Mesodermal cell (in vitro differentiated cells): ENCODE measurements at regions not wholly inside any gene's neighbourhood (a gene's known extent, or its start where the extent isn't known, plus 50 kb on each side); places are given as distances from the start of the nearest gene placed in this dataset.

Experiments used
- H3K27ac ChIP-seq: 2 replicates; pipeline ENCODE4 v1.7.0; 2013; ENCODE audit warnings: mild to moderate bottlenecking, low read depth, low read length, moderate library complexity; ENCODE audit not compliant: severe bottlenecking
- H3K36me3 ChIP-seq: 2 replicates; pipeline ENCODE4 v1.7.1; 2013; ENCODE audit warnings: mild to moderate bottlenecking, low read length, moderate library complexity; ENCODE audit not compliant: control insufficient read depth, insufficient read depth
- H3K4me1 ChIP-seq: one replicate; pipeline ENCODE4 v1.7.1; 2013; ENCODE audit warnings: mild to moderate bottlenecking, low read length; ENCODE audit not compliant: insufficient read depth, control insufficient read depth, poor library complexity, severe bottlenecking
- H3K4me3 ChIP-seq: 2 replicates; pipeline ENCODE4 v1.7.0; 2013; ENCODE audit warnings: low read length, control low read depth, mild to moderate bottlenecking; ENCODE audit not compliant: insufficient read depth, poor library complexity, severe bottlenecking; ENCODE audit errors: extremely low read depth
- H3K9me3 ChIP-seq: 2 replicates; pipeline ENCODE4 v1.7.1; 2013; ENCODE audit warnings: mild to moderate bottlenecking, low read length, moderate library complexity; ENCODE audit not compliant: control insufficient read depth
- WGBS, 2 experiments: methylation state at CpG; one replicate each; pipeline ENCODE4 v1.1.5; 2013; ENCODE audit warnings: missing lambda C conversion rate in 2 of 2; ENCODE audit not compliant: insufficient coverage in 2 of 2; 5-methylcytosine and 5-hydroxymethylcytosine counted together

DNA sequence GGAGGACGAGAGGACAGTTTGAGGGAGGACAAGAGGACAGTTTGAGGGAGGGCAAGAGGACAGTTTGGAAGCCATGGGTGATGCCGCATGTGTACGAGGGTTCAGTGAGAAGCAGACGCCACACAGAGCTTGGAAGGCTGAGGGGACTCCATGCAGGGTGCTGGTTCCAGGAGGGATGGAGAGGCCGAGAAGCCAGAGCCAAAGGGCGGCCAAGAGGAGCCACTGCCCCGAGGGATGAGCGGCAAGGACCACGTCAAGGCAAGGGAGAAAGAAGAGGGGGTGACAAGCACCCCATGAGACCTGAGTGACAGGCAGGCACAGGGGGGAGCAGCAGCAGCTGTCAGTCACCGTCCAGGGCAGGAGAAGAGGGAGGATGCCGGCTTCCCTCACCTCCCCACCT, 385.7 kb upstream of the MYT1L start:
- no peaks in the 10 kb centered on the region for H3K9me3 ChIP-seq
- H3K4me1 ChIP-seq: no peaks in the 10 kb centered on the region
- no peaks in the 10 kb centered on the region for H3K36me3 ChIP-seq
- 88 to 89% methylated on average over 9 to 10 of the region's 11 CpGs for WGBS, 2 experiments
- no peak overlapping the region for H3K27ac ChIP-seq
- H3K4me3 ChIP-seq: no peak overlapping the region

GRCh38 chr2:2715036-2715818, 384.2 kb upstream of the MYT1L start:
- H3K4me3 ChIP-seq: no peak overlapping the region
- no peaks in the 10 kb centered on the region for H3K36me3 ChIP-seq
- no peaks in the 10 kb centered on the region for H3K9me3 ChIP-seq
- WGBS, 2 experiments: 82 to 88% methylated on average over 13 to 15 of the region's 18 CpGs
- no peaks in the 10 kb centered on the region for H3K4me1 ChIP-seq
- no peak overlapping the region for H3K27ac ChIP-seq

DNA sequence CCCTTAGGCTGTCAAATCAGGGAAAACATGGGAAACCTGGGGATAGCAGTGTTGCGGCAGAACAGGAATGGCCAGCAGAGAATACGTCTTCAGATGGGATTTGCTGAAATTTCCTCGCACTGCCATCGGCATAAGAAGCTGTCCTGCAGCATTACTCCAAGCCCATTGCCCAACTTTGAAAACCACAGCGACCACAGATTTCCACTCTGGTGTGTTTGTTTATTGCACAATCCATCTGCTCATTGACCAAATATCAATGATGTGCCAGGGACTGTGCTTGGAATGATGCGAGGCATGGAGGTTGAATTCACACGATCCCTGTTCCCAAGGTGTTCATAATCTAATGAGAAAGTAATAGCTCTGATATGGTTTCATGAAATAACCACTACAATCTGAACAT, 383.3 kb upstream of the MYT1L start:
- Histone ChIP-seq H3K27ac (no peak overlapping the region), H3K36me3 (no peaks in the 10 kb centered on the region), H3K4me1 (no peaks in the 10 kb centered on the region), H3K4me3 (no peak overlapping the region), H3K9me3 (no peaks in the 10 kb centered on the region)
- WGBS, 2 experiments: 85 to 89% methylated on average over 5 to 6 of the region's 7 CpGs

GRCh38 chr2:2709431-2709770, 378.3 kb upstream of the MYT1L start:
- H3K4me3 ChIP-seq: no peak overlapping the region
- H3K9me3 ChIP-seq: no peaks in the 10 kb centered on the region
- 92 to 93% methylated on average over 11 of the region's 12 CpGs for WGBS, 2 experiments
- H3K27ac ChIP-seq: no peak overlapping the region
- no peaks in the 10 kb centered on the region for H3K36me3 ChIP-seq
- no peaks in the 10 kb centered on the region for H3K4me1 ChIP-seq

GRCh38 chr2:2708575-2709430, 377.7 kb upstream of the MYT1L start:
- 84 to 92% methylated on average over 29 to 34 of the region's 37 CpGs for WGBS, 2 experiments
- no peaks in the 10 kb centered on the region for H3K36me3 ChIP-seq
- no peak overlapping the region for H3K4me3 ChIP-seq
- H3K9me3 ChIP-seq: no peaks in the 10 kb centered on the region
- H3K27ac ChIP-seq: no peak overlapping the region
- no peaks in the 10 kb centered on the region for H3K4me1 ChIP-seq

- Histone ChIP-seq H3K27ac (no peak overlapping the region), H3K4me1 (no peaks in the 10 kb centered on the region), H3K4me3 (no peak overlapping the region), H3K36me3 (no peaks in the 10 kb centered on the region), H3K9me3 (no peaks in the 10 kb centered on the region)
- WGBS, 2 experiments: 79 to 80% methylated on average over 14 to 19 of the region's 19 CpGs
Observed at GRCh38 chr2:2707206-2707991, 376.3 kb upstream of the MYT1L start.

GRCh38 chr2:2706306-2706705, 375.2 kb upstream of the MYT1L start:
- H3K4me3 ChIP-seq: no peak overlapping the region
- H3K9me3 ChIP-seq: no peaks in the 10 kb centered on the region
- 88 to 90% methylated on average over 6 to 8 of the region's 10 CpGs for WGBS, 2 experiments
- no peak overlapping the region for H3K27ac ChIP-seq
- H3K36me3 ChIP-seq: no peaks in the 10 kb centered on the region
- H3K4me1 ChIP-seq: no peaks in the 10 kb centered on the region

- H3K4me1 ChIP-seq: no peaks in the 10 kb centered on the region
- no peak overlapping the region for H3K27ac ChIP-seq
- H3K36me3 ChIP-seq: no peaks in the 10 kb centered on the region
- no peak overlapping the region for H3K4me3 ChIP-seq
- no peaks in the 10 kb centered on the region for H3K9me3 ChIP-seq
- 87 to 90% methylated on average over 10 of the region's 10 CpGs for WGBS, 2 experiments
Observed at GRCh38 chr2:2705871-2706270, 374.8 kb upstream of the MYT1L start.

DNA sequence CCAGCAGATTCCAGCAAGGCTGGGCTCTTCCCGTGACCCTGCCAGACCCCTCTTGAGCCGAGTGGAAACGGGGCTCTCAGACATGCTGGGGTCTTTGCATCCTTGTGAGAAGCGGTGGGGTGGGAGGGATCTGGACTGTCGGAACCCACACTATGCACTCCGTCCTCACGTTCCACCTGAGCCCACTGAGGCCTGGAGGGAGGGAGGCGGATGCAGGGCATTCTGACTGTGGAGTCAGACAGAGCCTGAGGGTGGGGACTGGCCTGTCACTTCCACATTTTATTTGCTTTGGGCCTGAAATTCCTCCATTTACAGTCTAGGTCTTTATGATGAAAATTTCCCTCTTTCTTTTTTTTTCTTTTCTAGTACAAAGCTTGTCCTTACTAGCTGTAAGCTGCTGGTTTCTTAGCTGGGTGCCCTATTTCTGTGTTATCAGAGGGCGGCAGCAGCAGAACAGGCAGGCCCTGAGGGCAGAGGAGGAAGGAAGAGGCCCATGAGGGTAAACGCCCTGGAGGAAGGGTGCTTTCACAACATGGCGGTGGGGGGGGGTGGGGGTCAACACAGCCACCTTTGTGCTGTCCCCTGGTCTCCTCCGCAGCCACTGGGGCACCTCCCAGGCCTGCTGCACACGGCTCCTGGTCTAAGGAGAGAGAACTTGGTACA, 373.5 kb upstream of the MYT1L start:
- no peaks in the 10 kb centered on the region for H3K4me1 ChIP-seq
- H3K36me3 ChIP-seq: no peaks in the 10 kb centered on the region
- no peak overlapping the region for H3K4me3 ChIP-seq
- no peaks in the 10 kb centered on the region for H3K9me3 ChIP-seq
- WGBS, 2 experiments: 69 to 75% methylated on average over 6 to 8 of the region's 13 CpGs
- H3K27ac ChIP-seq: no peak overlapping the region

DNA sequence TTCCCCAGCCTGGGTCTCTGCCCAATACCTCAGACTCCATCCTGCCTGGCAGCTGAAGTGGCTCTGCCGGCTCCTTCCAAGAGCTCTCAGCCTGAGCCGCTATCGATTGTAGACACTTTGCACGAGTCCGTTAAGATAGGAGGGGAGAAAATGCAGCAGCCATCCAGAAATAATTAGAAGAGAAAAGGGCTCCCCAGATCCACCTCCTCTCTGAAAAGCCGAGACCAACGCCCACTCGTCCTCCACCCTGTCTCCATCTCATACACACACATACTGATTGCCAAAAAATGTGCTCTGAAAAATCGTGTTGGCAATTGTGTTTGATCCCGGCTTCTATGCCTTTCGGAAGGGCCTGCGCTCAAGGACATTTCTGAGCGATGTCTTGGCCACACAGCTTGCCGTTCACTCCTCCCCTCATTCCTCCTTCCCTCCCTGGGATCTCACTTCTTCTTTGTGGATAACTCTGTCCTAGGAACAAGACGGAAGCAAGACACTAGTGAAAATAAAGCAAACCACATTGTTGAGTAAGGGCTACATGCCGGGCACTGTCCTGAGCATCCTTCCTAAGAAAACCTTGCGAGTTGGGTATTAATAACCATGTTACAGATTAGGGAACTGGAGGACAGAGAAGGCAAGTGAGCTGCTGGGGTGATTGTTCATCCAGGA, 372.8 kb upstream of the MYT1L start:
- WGBS, 2 experiments: 89 to 94% methylated on average over 10 to 14 of the region's 17 CpGs
- H3K9me3 ChIP-seq: no peaks in the 10 kb centered on the region
- H3K4me1 ChIP-seq: no peaks in the 10 kb centered on the region
- H3K27ac ChIP-seq: no peak overlapping the region
- H3K36me3 ChIP-seq: no peaks in the 10 kb centered on the region
- no peak overlapping the region for H3K4me3 ChIP-seq
